ENCODE measurements at regions not wholly inside any gene's neighbourhood (a gene's known extent, or its start where the extent isn't known, plus 50 kb on each side); places are given as distances from the start of the nearest gene placed in this dataset.

DNA sequence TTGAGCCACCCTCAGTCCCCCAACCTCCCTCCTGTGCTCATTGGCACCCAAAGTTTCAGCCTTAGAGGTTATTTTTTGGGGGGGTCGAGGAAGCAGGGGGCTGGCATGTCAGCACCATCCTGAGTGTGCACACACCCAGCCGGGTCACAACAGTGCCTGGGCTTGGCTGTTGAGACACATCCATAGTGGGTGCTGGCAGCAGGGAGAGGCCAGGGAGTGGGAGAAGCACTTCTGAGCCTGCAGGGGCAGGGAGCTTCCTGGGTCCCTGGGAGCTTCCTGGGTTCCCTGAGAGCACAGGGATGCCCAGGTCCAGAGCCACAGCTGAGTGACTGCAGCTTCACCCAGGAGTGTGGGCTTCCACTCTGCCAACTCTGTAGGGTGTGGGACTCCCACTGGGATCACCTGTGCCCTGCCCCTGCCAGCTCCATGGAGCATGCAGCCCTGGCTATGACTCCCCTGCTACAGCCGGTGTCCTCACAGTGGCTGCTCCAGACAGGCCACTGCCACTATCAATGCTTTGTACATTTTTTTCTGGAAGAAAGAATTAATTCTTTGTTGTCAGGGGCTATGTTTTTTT, 240.4 kb downstream of the PTGER3 start:
- CTCF ChIA-PET: no interaction called here

GRCh38 chr1:70809069-70809468, 238.5 kb downstream of the PTGER3 start:
- Mint-ChIP-seq H3K27ac (no peak overlapping the region), H3K4me3 (no peak overlapping the region), H3K4me1 (no peaks in the 10 kb centered on the region), H3K27me3 (no peaks in the 10 kb centered on the region), H3K9me3 (ENCODE audit: insufficient read depth) (no peaks in the 10 kb centered on the region)
- TF ChIP-seq, protein P1, sequence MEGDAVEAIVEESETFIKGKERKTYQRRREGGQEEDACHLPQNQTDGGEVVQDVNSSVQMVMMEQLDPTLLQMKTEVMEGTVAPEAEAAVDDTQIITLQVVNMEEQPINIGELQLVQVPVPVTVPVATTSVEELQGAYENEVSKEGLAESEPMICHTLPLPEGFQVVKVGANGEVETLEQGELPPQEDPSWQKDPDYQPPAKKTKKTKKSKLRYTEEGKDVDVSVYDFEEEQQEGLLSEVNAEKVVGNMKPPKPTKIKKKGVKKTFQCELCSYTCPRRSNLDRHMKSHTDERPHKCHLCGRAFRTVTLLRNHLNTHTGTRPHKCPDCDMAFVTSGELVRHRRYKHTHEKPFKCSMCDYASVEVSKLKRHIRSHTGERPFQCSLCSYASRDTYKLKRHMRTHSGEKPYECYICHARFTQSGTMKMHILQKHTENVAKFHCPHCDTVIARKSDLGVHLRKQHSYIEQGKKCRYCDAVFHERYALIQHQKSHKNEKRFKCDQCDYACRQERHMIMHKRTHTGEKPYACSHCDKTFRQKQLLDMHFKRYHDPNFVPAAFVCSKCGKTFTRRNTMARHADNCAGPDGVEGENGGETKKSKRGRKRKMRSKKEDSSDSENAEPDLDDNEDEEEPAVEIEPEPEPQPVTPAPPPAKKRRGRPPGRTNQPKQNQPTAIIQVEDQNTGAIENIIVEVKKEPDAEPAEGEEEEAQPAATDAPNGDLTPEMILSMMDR (IDR thresholded peaks at IDR 0.05): no peak
- TF ChIP-seq EZH2 (IDR thresholded peaks at IDR 0.05; ENCODE audit: borderline replicate concordance, insufficient read depth, low read depth, low read length, poor library complexity, severe bottlenecking): no peak
- ATAC-seq (ENCODE audit: low read depth) (no peak), DNase-seq (no peak)
- H3K4me3 ChIP-seq (ENCODE audit: control extremely low read depth in 1 of 5, extremely low read depth in 1 of 5, insufficient read depth in 1 of 5, low read depth in 2 of 5, low read length in 4 of 5): no peak overlapping the region
- ChIA-PET POLR2A (no interaction called here), CTCF (no interaction called here)
- no peaks in the 10 kb centered on the region for H3K79me2 ChIP-seq (ENCODE audit: control insufficient read depth, insufficient read depth, low read length)
- no peaks in the 10 kb centered on the region for H3K9me3 ChIP-seq (ENCODE audit: control extremely low read depth in 1 of 3, control insufficient read depth in 2 of 3, insufficient read depth in 1 of 3, low read length in 2 of 3)
- no peaks in the 10 kb centered on the region for H3K4me1 ChIP-seq (ENCODE audit: control insufficient read depth in 2 of 2, insufficient read depth in 2 of 2, low read length in 2 of 2)
- H3K27me3 ChIP-seq (replicated peaks in 1 of 4; ENCODE audit: control extremely low read depth in 1 of 4, control insufficient read depth in 3 of 4, insufficient read depth in 4 of 4, low read length in 3 of 4): no peaks in the 10 kb centered on the region
- WGBS (ENCODE audit: insufficient coverage): 100% methylated on average over 1 of the region's 2 CpGs
- no peak overlapping the region for H2AFZ ChIP-seq (ENCODE audit: insufficient read depth, low read depth, low read length, poor library complexity, severe bottlenecking)
- no peaks in the 10 kb centered on the region for H3K36me3 ChIP-seq (replicated peaks in 1 of 2; ENCODE audit: control extremely low read depth in 1 of 2, control insufficient read depth in 1 of 2, extremely low read depth in 1 of 2, insufficient read depth in 2 of 2, low read length in 1 of 2)
- no peaks in the 10 kb centered on the region for H4K20me1 ChIP-seq (ENCODE audit: control insufficient read depth, insufficient read depth, low read length, poor library complexity, severe bottlenecking)
- H3K9ac ChIP-seq (ENCODE audit: low read length): no peak overlapping the region
- no peak overlapping the region for H3K27ac ChIP-seq (ENCODE audit: low read length in 2 of 2)
- intact Hi-C loops (cut with micrococcal nuclease): no loop called here
- H3K4me2 ChIP-seq (replicated peaks; ENCODE audit: low read depth, low read length, poor library complexity, severe bottlenecking): no peak overlapping the region

More for the DNA sequence above, 240.4 kb downstream of the PTGER3 start:
- intact Hi-C loops (cut with micrococcal nuclease): no loop called here
- H3K36me3 ChIP-seq (replicated peaks in 1 of 2; ENCODE audit: control extremely low read depth in 1 of 2, control insufficient read depth in 1 of 2, extremely low read depth in 1 of 2, insufficient read depth in 2 of 2, low read length in 1 of 2): no peaks in the 10 kb centered on the region
- H3K27ac ChIP-seq (ENCODE audit: low read length in 2 of 2): no peak overlapping the region
- Mint-ChIP-seq H3K4me1 (no peaks in the 10 kb centered on the region), H3K27me3 (no peaks in the 10 kb centered on the region), H3K27ac (no peak overlapping the region), H3K9me3 (ENCODE audit: insufficient read depth) (no peaks in the 10 kb centered on the region), H3K4me3 (no peak overlapping the region)
- DNase-seq (no peak), ATAC-seq (ENCODE audit: low read depth) (no peak)
- 100% methylated on average over 2 of the region's 3 CpGs for WGBS (ENCODE audit: insufficient coverage)
- no peak overlapping the region for H3K4me2 ChIP-seq (replicated peaks; ENCODE audit: low read depth, low read length, poor library complexity, severe bottlenecking)
- H3K9me3 ChIP-seq (ENCODE audit: control extremely low read depth in 1 of 3, control insufficient read depth in 2 of 3, insufficient read depth in 1 of 3, low read length in 2 of 3): peaks cover 0 to 3% (median 0%) of the 10 kb centered on the region in 3 donors
- no peaks in the 10 kb centered on the region for H3K79me2 ChIP-seq (ENCODE audit: control insufficient read depth, insufficient read depth, low read length)
- no peak overlapping the region for H3K9ac ChIP-seq (ENCODE audit: low read length)
- H3K4me3 ChIP-seq (ENCODE audit: control extremely low read depth in 1 of 5, extremely low read depth in 1 of 5, insufficient read depth in 1 of 5, low read depth in 2 of 5, low read length in 4 of 5): no peak overlapping the region
- POLR2A ChIA-PET: no interaction called here
- no peaks in the 10 kb centered on the region for H4K20me1 ChIP-seq (ENCODE audit: control insufficient read depth, insufficient read depth, low read length, poor library complexity, severe bottlenecking)
- no peak for TF ChIP-seq EZH2 (IDR thresholded peaks at IDR 0.05; ENCODE audit: borderline replicate concordance, insufficient read depth, low read depth, low read length, poor library complexity, severe bottlenecking)
- TF ChIP-seq, protein P1 (IDR thresholded peaks at IDR 0.05): no peak
- H2AFZ ChIP-seq (ENCODE audit: insufficient read depth, low read depth, low read length, poor library complexity, severe bottlenecking): no peak overlapping the region
- H3K27me3 ChIP-seq (replicated peaks in 1 of 4; ENCODE audit: control extremely low read depth in 1 of 4, control insufficient read depth in 3 of 4, insufficient read depth in 4 of 4, low read length in 3 of 4): no peaks in the 10 kb centered on the region
- no peaks in the 10 kb centered on the region for H3K4me1 ChIP-seq (ENCODE audit: control insufficient read depth in 2 of 2, insufficient read depth in 2 of 2, low read length in 2 of 2)
